GM21786 (cell line): ENCODE measurements at regions not wholly inside any gene's neighbourhood (a gene's known extent, or its start where the extent isn't known, plus 50 kb on each side); places are given as distances from the start of the nearest gene placed in this dataset.

Source experiments
- ATAC-seq: cut with Tn5 transposase; IDR thresholded peaks from one replicate; pipeline ENCODE4 v1.9.1; 2021; ENCODE audit not compliant: unreplicated experiment

DNA sequence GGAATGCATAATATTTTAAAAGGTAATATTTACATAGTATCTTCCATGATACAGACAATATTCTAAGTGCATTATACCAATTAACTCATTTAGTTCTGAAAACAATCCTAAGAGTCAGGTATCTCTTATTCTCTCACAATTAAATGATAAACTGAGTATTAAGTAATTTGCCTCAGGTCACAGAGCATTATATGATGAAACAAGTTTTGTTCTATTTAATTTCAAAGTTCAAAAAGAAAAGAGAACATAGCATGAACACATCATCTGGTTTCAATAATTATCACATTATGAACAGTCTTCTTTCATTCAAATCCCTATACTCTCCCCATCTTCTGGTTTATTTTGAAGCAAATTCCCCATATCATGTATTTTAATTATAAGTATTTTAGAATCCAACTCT lies 927.5 kb downstream of the ADGRL2 start:
- ATAC-seq, result no peak

DNA sequence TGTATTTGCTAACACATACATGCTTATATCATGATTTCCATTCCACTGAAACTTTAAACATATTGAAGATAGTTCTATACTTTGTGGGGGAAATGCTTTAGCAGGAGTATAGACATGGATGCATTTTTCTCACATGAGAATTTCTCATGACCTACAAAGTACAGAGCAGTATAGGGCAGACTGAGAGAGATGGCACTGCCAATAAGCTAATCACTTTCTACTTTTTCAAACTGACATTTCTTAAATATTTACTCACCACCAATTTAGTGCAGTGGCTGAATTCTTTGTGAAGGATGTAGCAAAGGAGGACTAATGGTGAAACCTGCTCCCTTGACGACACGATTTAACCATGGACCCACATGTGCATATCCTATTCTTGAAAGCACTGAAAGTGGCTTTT lies 923.5 kb downstream of the ADGRL2 start:
- no peak for ATAC-seq

DNA sequence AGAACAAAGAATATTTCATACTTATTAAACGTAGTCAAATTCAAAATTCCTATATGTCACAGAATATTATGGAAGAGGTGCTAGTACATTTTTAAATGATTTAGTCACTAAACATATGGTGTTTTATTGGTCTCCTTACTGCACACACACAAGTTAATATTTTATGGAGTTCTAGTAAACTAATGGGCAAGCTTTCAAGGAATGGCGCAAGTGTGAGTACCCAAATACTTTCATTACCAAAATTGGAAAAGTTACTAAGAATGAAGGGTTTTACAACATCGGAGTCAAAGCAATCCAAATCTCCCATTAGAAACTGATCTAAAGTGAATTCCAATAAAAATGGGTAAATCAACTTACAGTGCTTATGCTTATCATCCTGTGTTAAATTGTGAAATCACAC lies 921.9 kb downstream of the ADGRL2 start:
- no peak for ATAC-seq

DNA sequence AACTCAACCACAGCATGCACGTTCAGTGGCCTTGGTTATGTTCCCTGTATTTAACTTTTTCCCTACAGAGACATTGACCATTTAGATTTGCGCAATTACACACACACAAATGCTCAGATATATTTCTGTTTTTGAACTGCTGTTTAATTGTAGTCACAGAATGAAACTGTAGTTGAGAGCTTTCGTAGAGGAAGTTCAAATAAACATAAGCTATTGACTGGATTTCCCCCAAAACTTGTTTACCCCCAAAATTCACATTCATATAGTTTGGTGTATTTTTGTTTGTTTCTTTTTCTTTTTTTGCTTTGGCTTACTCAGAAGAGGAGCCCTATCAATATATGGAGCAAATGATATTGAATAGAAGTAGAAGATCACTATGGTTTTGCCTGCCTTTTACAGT lies 921.0 kb downstream of the ADGRL2 start:
- ATAC-seq, result no peak

DNA sequence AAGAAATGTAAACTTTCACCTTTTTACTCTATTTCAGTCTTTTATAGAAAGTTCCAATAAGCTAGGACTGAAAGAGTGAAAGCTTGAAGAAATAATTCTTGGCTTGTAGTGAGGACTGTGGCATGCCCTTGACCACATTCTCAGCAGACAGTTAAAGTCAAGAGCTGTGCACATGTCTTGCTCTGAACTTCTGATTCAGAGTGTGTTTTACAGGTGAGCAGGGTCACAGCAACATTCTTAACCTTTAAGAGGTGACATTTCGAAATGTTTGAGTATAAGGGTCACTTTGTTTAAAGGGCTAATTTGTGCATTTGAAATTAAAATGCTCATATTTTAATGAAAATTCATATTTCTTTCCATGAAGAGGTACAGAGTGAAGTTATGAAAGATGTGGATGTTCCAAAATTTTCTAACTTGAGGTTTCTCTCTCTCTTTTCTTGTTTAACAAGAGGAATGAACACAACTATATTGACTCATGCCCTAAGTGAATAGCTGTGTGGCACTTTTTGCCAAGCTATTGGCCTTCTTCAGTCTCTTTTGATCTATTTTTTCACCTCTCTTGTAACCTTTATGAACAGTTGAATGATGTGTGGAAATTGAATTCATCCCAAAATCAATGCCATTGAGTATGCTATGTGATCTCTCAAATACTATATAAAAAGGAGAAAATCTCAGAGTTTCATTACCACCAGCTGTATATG lies 918.1 kb downstream of the ADGRL2 start:
- no peak for ATAC-seq

DNA sequence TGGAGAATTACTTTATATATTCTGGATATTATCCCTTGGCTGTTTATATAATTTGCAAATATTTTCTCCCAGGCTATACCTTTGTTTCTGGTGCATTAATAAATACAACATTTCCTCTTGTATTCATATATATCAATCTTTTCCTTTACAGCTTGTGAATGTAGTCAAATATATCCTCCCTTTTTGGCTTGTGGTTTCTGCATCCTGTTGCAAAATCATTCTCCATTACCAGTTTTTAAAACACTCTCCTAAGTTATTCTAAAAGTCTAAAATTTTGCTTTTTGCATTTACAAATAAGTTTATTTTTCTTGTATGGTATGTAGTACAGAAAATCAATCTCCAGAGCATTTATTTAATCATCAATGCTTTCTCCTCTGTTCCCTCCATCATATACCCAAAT lies 909.4 kb downstream of the ADGRL2 start:
- ATAC-seq, result no peak

DNA sequence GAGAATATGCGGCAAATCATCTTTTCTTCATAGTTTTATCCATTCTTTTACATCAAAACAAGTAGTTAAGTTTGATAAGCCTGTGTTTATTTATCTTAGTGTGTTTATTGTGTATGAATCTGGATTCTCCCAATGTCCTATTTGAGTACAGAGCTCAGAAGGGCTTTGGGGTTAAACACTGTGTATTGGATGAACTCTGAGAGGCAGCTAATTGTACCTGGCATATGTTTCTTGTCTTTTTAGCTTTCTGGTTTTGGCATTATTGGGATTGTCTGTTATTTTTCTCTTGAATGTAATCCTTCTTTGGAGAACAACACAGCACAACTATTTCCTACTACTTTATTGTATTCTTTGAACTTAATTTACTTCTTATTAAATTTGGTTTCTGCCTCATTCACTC lies 906.9 kb downstream of the ADGRL2 start:
- ATAC-seq, result no peak

DNA sequence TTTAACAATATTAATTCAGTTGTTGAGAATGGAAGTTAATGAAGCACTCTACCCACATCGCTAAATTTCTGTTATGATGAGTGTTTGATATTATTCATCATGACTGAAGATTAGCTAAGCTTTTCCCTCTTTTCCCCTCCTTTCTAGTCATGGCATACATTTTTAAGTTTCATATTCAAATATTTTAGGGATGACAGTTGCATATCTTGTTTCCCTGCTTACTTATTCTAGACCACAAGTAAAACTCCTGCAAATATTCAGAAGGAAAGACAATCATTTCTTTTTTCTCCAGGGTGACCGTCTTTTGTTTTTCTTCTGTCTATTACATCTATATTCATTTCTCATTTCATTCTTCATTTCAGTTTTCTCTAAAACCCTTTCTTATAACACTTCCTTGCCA lies 906.0 kb downstream of the ADGRL2 start:
- no peak for ATAC-seq

DNA sequence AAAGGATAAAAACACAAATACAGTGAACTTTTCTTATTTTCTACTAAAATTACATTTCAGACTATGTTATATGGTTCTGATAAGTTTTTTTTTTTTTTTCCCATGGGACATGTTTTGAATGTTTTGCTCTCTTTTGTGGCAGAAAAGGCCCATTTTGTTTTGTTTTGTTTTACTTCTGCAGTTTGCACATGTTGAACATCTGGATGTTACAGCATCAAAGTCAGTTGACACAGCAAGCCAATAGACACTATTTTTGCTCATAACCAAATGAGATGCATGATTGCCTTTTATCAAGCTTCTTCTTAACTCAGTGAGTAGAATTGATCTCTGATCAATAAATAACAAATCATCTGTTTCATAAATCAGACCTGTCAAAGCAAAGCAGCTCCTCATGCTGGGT lies 904.2 kb downstream of the ADGRL2 start:
- no peak for ATAC-seq

DNA sequence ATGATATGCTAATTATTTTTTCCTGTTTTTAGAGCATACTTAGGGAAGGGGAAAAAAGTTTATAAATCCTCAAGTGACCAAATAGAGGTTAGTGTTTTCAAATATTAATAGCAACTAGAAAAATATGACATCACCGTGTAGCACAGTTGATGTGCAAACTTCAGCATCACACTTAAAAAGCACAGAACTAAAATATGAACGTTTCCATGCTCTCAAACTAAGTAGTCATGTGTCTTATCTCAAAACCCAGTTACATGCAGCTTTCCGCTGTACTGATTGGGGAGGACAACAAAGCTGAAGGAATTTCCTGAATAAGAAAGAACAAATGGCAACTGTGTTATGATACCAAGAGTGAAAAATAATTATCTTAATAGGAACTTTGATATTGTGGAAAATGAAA lies 903.7 kb downstream of the ADGRL2 start:
- ATAC-seq, result no peak

DNA sequence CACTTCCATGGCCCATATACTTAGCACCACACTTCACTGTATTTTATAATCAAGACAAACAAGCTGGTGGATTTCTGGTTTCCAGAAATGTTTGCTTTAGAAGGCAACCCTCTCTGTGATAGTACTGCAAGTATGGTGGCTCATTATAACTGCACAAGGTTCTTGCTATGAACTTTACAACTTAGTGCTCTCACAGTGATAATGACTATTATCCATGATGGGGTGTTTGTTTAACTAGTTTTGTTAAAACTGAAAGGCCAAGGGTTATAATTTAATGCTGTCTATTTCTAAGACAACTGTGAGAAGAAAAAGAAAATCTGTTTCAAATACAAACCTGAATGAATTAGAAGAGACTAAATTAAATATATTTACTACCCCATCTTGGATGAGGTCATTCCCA lies 903.2 kb downstream of the ADGRL2 start:
- ATAC-seq, result no peak

DNA sequence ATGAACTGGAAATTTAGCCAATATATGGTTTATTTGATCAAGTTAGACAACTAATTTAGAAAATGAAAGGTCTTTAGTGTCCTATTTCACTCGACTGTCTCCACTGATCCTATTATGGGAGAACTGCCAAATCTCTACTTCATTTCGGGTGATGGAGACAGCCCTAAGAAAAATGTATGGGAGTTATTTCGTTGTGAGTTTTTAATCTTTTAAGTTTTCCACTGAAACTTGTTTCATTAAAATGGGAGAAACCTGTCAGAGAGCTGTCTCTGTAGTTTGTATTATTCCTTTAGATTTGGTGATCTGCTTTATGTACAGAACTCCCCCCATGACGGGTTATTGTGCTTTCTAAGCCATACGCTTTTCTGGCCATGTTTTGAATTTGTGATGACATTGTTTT lies 899.7 kb downstream of the ADGRL2 start:
- no peak for ATAC-seq

DNA sequence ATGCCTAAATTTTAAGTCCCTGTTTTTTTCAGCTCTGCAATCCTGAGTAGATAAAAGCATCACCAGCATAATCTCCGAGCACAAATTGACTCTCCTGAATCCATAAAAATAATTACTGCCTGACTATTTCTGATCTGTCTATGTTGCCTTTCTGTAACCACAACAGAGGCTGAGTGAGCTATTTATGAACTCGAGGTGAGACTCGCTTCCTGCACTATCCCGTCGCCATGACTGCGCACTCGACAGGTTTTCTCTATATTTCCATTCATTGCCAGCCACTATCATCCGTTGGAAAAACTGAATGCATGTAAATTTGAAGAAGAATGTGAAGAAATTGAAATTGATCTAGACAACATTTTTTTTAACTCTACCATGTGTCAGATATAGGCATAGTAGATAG lies 897.2 kb downstream of the ADGRL2 start:
- ATAC-seq, result no peak

DNA sequence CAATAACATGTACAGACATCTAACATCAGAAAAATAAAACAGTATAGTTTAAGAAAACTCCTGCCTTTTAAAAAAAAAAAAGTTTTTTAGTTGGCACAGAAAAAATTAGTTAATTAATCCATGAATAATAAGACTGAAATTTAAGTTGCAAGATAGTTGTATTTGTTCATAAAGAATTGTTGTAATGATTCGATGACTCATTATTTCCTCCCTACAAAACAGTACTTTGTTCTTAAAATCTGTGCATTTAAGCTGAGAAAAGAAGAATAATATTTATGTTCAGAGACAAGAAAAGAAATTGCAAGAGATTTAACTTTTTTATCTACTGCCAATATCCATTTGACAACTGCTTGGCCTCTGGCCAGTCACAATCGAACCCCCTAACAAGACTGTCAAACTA lies 894.7 kb downstream of the ADGRL2 start:
- ATAC-seq, result no peak

DNA sequence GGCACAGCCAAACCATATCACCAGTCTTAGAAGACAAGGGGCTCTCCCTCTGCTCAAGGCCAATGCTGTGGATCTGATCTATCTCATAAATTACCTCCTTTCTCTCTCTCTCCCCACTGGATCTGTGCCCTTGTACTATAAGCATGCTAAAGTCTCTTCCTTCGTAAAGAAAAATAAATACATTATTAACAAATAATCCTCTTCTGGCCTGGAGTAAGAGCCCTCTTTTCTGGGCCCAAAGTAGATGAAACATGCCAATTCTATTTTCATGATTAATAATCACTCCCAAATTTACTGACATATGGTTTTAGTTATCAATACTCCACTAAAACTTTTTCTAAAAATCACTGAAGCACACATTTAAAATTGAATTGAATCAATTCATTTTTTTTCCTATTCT lies 889.7 kb downstream of the ADGRL2 start:
- ATAC-seq, result no peak

DNA sequence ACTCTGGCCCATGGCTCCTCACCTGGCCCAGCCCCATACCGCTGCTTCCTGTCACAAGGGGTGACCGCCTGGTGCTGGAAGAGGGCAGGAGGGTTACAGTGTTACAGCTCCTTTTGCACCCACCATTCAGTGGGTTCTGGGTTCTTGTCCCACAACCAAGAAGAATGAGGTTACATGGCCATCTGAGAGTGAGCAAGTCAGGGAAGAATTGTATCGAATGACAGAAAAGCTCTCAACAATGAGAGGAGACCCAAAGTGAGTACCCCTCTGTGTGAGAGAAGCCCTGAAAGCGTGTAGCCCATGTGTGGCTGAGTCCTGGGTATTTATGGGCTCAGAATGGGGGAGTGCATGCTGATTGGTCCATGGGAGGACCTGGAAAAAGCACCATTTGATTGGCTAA lies 888.5 kb downstream of the ADGRL2 start:
- ATAC-seq, result no peak

DNA sequence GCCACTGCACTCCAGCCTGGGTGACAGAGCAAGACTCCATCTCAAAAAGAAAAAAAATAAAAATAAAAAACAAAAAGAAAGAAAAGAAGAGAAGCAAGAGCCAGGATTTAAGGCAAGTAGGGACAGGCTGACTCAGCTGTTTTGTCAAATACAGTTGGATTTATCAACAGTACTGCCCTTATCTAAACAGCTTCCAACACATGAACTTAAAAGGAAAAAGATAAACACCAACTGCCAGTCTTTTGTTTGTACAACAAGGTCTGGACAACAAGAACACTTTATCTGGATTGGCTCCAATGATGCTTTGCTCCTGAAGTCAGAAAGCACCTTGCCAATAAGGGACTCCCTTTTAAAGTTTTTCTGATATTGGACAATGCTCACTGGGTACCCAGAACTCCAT lies 886.0 kb downstream of the ADGRL2 start:
- no peak for ATAC-seq

DNA sequence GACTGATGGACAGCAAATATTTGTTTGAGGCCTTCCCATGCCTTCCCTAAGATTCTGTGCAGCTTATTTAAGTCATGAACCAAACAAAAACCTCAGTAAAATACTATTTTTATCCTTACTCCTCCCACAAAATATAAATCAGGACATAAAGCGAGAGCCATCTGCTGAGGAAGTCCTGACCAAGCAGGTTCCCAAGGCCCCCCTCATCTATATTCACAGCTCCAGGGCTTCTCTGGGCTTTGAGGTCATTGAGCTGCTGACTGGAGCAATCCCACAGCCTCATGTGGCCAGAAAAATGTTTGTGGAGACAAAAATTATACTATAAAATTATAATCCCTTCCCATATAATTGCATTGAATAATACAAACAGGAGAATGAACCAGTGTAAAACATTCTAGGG lies 846.2 kb downstream of the ADGRL2 start:
- ATAC-seq, result no peak

DNA sequence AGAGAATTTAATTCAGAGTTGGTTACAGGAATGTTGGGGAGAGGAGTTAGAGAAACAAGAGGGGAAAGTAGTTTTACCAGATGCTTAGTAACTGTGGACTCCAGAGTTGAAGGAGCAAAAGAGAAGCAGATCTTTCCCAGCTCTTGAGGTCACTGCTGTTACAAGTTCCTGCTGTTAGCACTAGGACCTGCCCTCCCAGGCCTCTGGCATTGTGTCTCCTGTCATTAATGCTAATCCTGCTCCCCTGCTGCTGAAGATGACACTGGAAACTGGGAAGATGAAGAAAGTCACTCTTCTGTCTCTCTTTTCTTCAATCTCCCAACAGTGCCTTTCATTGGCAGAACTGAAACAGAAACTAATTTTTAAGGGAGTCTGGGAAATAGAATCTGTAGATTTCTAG lies 845.6 kb downstream of the ADGRL2 start:
- no peak for ATAC-seq

DNA sequence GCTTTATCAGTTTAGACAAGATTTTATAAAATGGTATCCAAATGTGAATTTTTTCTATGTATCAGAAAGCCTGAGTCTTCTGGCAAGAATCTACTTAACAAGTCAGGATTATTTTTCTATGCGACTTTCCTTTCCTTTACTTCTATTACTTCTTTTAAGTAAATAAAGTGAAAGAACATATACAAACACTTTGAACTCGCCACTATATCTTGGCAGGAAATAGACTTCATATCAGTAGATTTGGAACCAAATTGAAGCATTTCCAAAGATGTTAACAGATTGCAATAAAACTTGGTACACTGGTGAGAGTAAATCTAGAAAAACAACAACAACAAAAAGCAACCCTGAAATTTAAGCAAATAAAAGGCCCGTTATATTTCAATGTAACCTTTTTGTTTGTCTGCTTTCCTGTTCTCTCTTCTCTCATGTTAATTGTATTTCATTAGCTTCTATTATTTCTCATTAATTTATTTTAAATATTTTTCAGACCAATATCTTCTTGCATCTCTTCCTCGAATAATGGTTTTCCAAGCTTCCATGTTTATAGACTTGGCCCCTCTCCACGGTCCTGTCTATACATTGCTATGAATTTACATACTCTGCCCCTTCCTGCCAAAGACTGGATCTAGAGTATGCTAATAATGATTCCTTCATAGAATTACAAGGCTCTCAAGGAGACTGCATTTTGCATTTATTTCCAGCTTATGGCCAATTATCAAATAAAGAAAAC lies 843.6 kb downstream of the ADGRL2 start:
- ATAC-seq, result no peak

DNA sequence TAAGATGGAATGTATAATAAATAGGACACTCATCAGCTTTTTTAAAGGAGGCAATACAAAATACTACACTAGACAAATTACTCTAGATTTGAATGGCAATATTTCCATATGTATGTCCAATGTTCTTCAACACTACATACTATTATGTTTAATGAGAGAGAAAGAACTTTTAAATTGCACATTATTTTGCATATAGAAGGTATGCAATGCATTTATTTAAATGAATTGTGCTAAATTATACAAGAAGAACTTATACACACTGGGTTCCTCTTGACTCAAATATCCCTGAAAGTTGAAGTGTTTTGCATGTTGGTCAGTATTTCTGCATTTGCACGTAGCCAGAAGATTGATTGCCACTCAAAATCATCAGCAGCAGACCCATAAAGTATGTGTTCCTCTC lies 839.6 kb downstream of the ADGRL2 start:
- ATAC-seq, result no peak

DNA sequence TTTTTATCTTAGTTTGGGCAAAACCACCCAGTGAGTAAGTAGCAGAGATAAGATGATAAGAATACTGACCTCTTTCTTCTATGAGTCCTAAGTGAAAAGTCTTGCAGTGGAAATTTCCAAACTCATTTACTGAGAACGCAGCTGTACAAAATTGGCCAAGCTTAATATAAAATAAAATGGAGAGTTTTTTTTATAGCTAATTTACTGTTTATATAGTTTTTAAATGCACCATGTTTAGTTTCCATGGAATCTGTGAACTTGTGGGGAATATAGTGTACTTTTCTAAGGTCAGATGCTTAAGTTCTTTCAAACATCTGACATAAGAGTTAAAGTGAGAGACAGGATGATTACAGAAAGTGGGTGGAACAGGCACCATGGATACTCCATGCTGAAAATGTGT lies 833.5 kb downstream of the ADGRL2 start:
- no peak for ATAC-seq

DNA sequence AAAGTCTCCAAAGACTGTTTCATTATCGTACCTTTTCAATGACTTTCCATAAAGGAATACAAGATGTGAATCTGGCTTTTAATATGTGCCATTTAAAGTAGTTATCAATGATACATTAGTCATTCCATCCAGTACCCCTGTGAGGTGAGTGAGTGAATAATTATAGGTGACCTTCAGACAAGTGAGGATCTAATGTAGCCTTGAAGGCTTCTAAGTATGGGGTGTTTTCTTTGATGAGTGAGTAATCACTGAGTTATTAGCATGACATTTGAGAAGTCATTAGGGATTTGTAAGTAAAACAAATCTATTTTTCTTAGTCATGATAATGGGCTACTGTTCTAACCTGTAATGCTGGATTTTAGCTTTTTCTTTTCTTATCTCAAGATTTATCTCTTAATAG lies 831.4 kb downstream of the ADGRL2 start:
- ATAC-seq, result no peak
